H1 (cell line): ENCODE measurements at regions not wholly inside any gene's neighbourhood (a gene's known extent, or its start where the extent isn't known, plus 50 kb on each side); places are given as distances from the start of the nearest gene placed in this dataset.

ENCODE experiments used
- CTCF ChIA-PET: fragments of 300-600 bp; sonication (Branson Sonifier 250); formaldehyde crosslinking; loops from one replicate; lab custom pipeline; 2021; ENCODE audit not compliant: partially characterized antibody; lab: Charles Lee
- POLR2A ChIA-PET: fragments of 300-600 bp; sonication (Branson Sonifier 250); formaldehyde crosslinking; loops from one replicate; lab custom pipeline; 2021; ENCODE audit warnings: inconsistent platforms; ENCODE audit not compliant: partially characterized antibody; lab: Charles Lee
- DNase-seq, 2 experiments: peaks; one replicate each; pipeline versions ENCODE4 v3.0.0 to v3.0.0-alpha.2; 2010 to 2022; ENCODE audit warnings: low spot score in 2 of 2, low read depth in 1 of 2, mixed read lengths in 1 of 2
- FAIRE-seq: peaks from 2 replicates; lab custom pipeline; 2011; peaks lifted over from hg19 to GRCh38; lab: Jason Lieb, UNC
- H2AFZ ChIP-seq: 2 replicates; pipeline ENCODE4 v1.8.1; 2012; ENCODE audit warnings: low read length, inconsistent platforms
- H2AK5ac ChIP-seq: 2 replicates; pipeline ENCODE4 v1.6.1; 2013; ENCODE audit warnings: low read depth, low read length
- H2BK120ac ChIP-seq: replicated peaks from 2 replicates; pipeline ENCODE3; 2013; ENCODE audit warnings: low read depth, low read length, inconsistent platforms
- H2BK12ac ChIP-seq: 2 replicates; pipeline ENCODE4 v1.6.1; 2013; ENCODE audit warnings: low read depth, low read length
- H2BK15ac ChIP-seq: 2 replicates; pipeline ENCODE4 v1.6.1; 2013; ENCODE audit warnings: low read length
- H2BK20ac ChIP-seq: 2 replicates; pipeline ENCODE4 v1.6.1; 2013; ENCODE audit warnings: low read length
- H2BK5ac ChIP-seq: 2 replicates; pipeline ENCODE4 v1.6.1; 2013; ENCODE audit warnings: low read depth, low read length
- H3K14ac ChIP-seq: 2 replicates; pipeline ENCODE4 v1.6.1; 2013; ENCODE audit warnings: inconsistent platforms; ENCODE audit not compliant: insufficient read length
- H3K18ac ChIP-seq: 2 replicates; pipeline ENCODE4 v1.6.1; 2013; ENCODE audit warnings: low read length; ENCODE audit errors: extremely low read depth
- H3K23ac ChIP-seq: 2 replicates; pipeline ENCODE4 v1.6.1; 2013; ENCODE audit warnings: inconsistent platforms; ENCODE audit not compliant: insufficient read length
- H3K23me2 ChIP-seq: 2 replicates; pipeline ENCODE4 v1.6.1; 2013; ENCODE audit warnings: low read depth, low read length
- H3K27ac ChIP-seq: 2 replicates; pipeline ENCODE4 v1.6.1; 2011; ENCODE audit warnings: low read depth, low read length, inconsistent platforms
- H3K27me3 ChIP-seq, 4 experiments: replicated peaks in 1 of 4; 1 replicate in 1 of 4; 2 replicates in 3 of 4; pipeline versions ENCODE4 v1.6.1 to v1.8.1; 2011 to 2013; ENCODE audit warnings: low read length in 3 of 4, mild to moderate bottlenecking in 3 of 4, inconsistent platforms in 2 of 4, mixed read lengths in 2 of 4, moderate library complexity in 1 of 4; ENCODE audit not compliant: control insufficient read depth in 3 of 4, insufficient read depth in 3 of 4; ENCODE audit errors: extremely low read depth in 1 of 4
- H3K36me3 ChIP-seq, 4 experiments: 2 replicates each; pipeline versions ENCODE4 v1.6.1 to v1.8.1; 2011 to 2013; ENCODE audit warnings: mild to moderate bottlenecking in 4 of 4, low read length in 3 of 4, moderate library complexity in 2 of 4, control low read depth in 1 of 4, inconsistent platforms in 1 of 4; ENCODE audit not compliant: insufficient read depth in 4 of 4, control insufficient read depth in 2 of 4
- H3K4ac ChIP-seq: replicated peaks from 2 replicates; pipeline ENCODE3; 2013; ENCODE audit warnings: low read length, low read depth, mixed read lengths, inconsistent platforms; ENCODE audit not compliant: insufficient read length
- H3K4me1 ChIP-seq, 4 experiments: replicated peaks in 1 of 4; 1 replicate in 1 of 4; 2 replicates in 3 of 4; pipeline versions ENCODE4 v1.6.1 to v1.8.1; 2011 to 2013; ENCODE audit warnings: low read length in 3 of 4, inconsistent platforms in 2 of 4, mixed read lengths in 1 of 4; ENCODE audit not compliant: insufficient read depth in 4 of 4, control insufficient read depth in 3 of 4
- H3K4me2 ChIP-seq, 2 experiments: 2 replicates each; pipeline versions ENCODE4 v1.6.1 to v1.8.1; 2011 to 2013; ENCODE audit warnings: low read depth in 2 of 2, low read length in 2 of 2, control low read depth in 1 of 2, inconsistent platforms in 1 of 2, mild to moderate bottlenecking in 1 of 2; ENCODE audit not compliant: insufficient read depth in 1 of 2
- H3K4me3 ChIP-seq, 4 experiments: fragments of 200-600, 300-600 bp in 1 of 4; sonication (generic), shearing (Covaris generic), sonication (Bioruptor Twin) in 1 of 4; 2 replicates each; pipeline versions ENCODE4 v1.5.1 to v1.8.1; 2011 to 2016; ENCODE audit warnings: low read length in 4 of 4, low read depth in 3 of 4, control low read depth in 2 of 4, inconsistent platforms in 2 of 4, mild to moderate bottlenecking in 2 of 4, mixed read lengths in 1 of 4, moderate library complexity in 1 of 4; ENCODE audit not compliant: insufficient read depth in 2 of 4; ENCODE audit errors: extremely low read depth in 1 of 4
- H3K56ac ChIP-seq: replicated peaks from 2 replicates; pipeline ENCODE3; 2013; ENCODE audit warnings: low read depth, mild to moderate bottlenecking, mixed read lengths, low read length, inconsistent platforms; ENCODE audit not compliant: insufficient read length
- H3K79me1 ChIP-seq: 2 replicates; pipeline ENCODE4 v1.6.1; 2013; ENCODE audit warnings: low read depth, low read length, control low read depth
- H3K79me2 ChIP-seq, 2 experiments: 2 replicates each; pipeline versions ENCODE4 v1.6.1 to v1.8.1; 2012 to 2013; ENCODE audit warnings: low read length in 2 of 2, mild to moderate bottlenecking in 2 of 2, inconsistent platforms in 1 of 2; ENCODE audit not compliant: insufficient read depth in 2 of 2, control insufficient read depth in 1 of 2
- H3K9ac ChIP-seq, 4 experiments: replicated peaks in 1 of 4; 1 replicate in 1 of 4; 2 replicates in 3 of 4; pipeline versions ENCODE4 v1.6.1 to v1.8.1; 2011 to 2013; ENCODE audit warnings: low read depth in 3 of 4, low read length in 3 of 4, control low read depth in 2 of 4, mild to moderate bottlenecking in 2 of 4, moderate library complexity in 2 of 4, inconsistent platforms in 1 of 4; ENCODE audit errors: extremely low read depth in 1 of 4
- H3K9me3 ChIP-seq, 2 experiments: 2 replicates each; pipeline versions ENCODE4 v1.6.1 to v1.8.1; 2012 to 2013; ENCODE audit warnings: mild to moderate bottlenecking in 2 of 2, moderate library complexity in 2 of 2, control low read depth in 1 of 2, inconsistent platforms in 1 of 2, low read depth in 1 of 2, low read length in 1 of 2, mixed read lengths in 1 of 2; ENCODE audit not compliant: insufficient read depth in 2 of 2
- H4K20me1 ChIP-seq, 2 experiments: replicated peaks in 1 of 2; 2 replicates each; pipeline versions ENCODE3 to v1.8.1; 2011 to 2013; ENCODE audit warnings: inconsistent platforms in 2 of 2, low read length in 2 of 2, mild to moderate bottlenecking in 1 of 2; ENCODE audit not compliant: insufficient read depth in 2 of 2, control insufficient read depth in 1 of 2
- H4K5ac ChIP-seq: 2 replicates; pipeline ENCODE4 v1.6.1; 2013; ENCODE audit warnings: low read length, low read depth, mixed read lengths, inconsistent platforms; ENCODE audit not compliant: insufficient read length
- H4K8ac ChIP-seq: 2 replicates; pipeline ENCODE4 v1.8.0; 2013; ENCODE audit warnings: mild to moderate bottlenecking, moderate library complexity, low read length, inconsistent platforms; ENCODE audit not compliant: insufficient read depth; ENCODE audit errors: extremely low read depth
- H4K91ac ChIP-seq: replicated peaks from 2 replicates; pipeline ENCODE3; 2013; ENCODE audit warnings: low read length, mixed read lengths, inconsistent platforms; ENCODE audit not compliant: insufficient read length
- EZH2 ChIP-seq: fragments of 200-600 bp; sonication (generic); IDR thresholded peaks from 2 replicates; pipeline ENCODE4 v1.7.1; 2012; ENCODE audit warnings: low read depth, mild to moderate bottlenecking, moderate library complexity, low read length, inconsistent platforms; ENCODE audit not compliant: severe bottlenecking
- POLR2A ChIP-seq, 2 experiments: IDR thresholded peaks; 1 replicate in 1 of 2; 2 replicates in 1 of 2; pipeline ENCODE4 v1.6.1; 2011; ENCODE audit warnings: low read depth in 2 of 2, low read length in 2 of 2, mild to moderate bottlenecking in 2 of 2; ENCODE audit errors: control extremely low read depth in 1 of 2
- WGBS, 2 experiments: shearing (Covaris generic) in 1 of 2; methylation state at CpG; one replicate each; pipeline versions ENCODE4 v1.1.6 to v1.1.7; 2013 to 2015; ENCODE audit warnings: low lambda C conversion rate in 2 of 2, mixed read lengths in 2 of 2, inconsistent platforms in 1 of 2, low coverage in 1 of 2, missing lambda C conversion rate in 1 of 2; ENCODE audit not compliant: insufficient replicate concordance in 2 of 2, insufficient coverage in 1 of 2, insufficient read length in 1 of 2; ENCODE audit errors: extremely low coverage in 1 of 2, missing lambda C conversion rate in 1 of 2; 5-methylcytosine and 5-hydroxymethylcytosine counted together

- Histone ChIP-seq H3K9ac (no peak overlapping the region), H2AK5ac (no peak overlapping the region), H2AFZ (no peak overlapping the region), H4K8ac (no peak overlapping the region), H3K79me1 (no peaks in the 10 kb centered on the region), H3K4me1 (no peaks in the 10 kb centered on the region), H3K9me3 (no peaks in the 10 kb centered on the region), H2BK15ac (no peak overlapping the region), H3K79me2 (no peaks in the 10 kb centered on the region), H4K5ac (no peak overlapping the region), H4K20me1 (no peaks in the 10 kb centered on the region), H2BK12ac (no peak overlapping the region), H3K18ac (no peak overlapping the region), H3K23me2 (no peaks in the 10 kb centered on the region), H2BK5ac (no peak overlapping the region), H2BK120ac (no peak overlapping the region), H3K14ac (no peak overlapping the region), H3K23ac (no peak overlapping the region), H3K4me3 (no peak overlapping the region), H3K36me3 (no peaks in the 10 kb centered on the region), H3K27ac (no peak overlapping the region), H4K91ac (no peak overlapping the region), H2BK20ac (no peak overlapping the region), H3K27me3 (no peaks in the 10 kb centered on the region), H3K4ac (no peak overlapping the region), H3K56ac (no peak overlapping the region), H3K4me2 (no peak overlapping the region)
- FAIRE-seq (no peak), DNase-seq (no peak)
- ChIA-PET POLR2A (no interaction called here), CTCF (no interaction called here)
- TF ChIP-seq POLR2A (IDR thresholded peaks at IDR 0.05; ENCODE audit: control extremely low read depth in 1 of 2, low read depth in 2 of 2, low read length in 2 of 2) = no peak
- TF ChIP-seq EZH2 = no peak
- 80% methylated on average over 2 of the region's 2 CpGs; no CpG with 5 or more reads in 1 of the 2 experiments for WGBS, 2 experiments
Measured at GRCh38 chr16:61181982-61182381, 854.3 kb downstream of the CDH8 start.
